ENCODE measurements at regions not wholly inside any gene's neighbourhood (a gene's known extent, or its start where the extent isn't known, plus 50 kb on each side); places are given as distances from the start of the nearest gene placed in this dataset.
"Not testable (repeated sequence)": the region's sequence is repeated elsewhere in the genome, so short reads cannot be mapped to it uniquely, and the experiment has no call there.

DNA sequence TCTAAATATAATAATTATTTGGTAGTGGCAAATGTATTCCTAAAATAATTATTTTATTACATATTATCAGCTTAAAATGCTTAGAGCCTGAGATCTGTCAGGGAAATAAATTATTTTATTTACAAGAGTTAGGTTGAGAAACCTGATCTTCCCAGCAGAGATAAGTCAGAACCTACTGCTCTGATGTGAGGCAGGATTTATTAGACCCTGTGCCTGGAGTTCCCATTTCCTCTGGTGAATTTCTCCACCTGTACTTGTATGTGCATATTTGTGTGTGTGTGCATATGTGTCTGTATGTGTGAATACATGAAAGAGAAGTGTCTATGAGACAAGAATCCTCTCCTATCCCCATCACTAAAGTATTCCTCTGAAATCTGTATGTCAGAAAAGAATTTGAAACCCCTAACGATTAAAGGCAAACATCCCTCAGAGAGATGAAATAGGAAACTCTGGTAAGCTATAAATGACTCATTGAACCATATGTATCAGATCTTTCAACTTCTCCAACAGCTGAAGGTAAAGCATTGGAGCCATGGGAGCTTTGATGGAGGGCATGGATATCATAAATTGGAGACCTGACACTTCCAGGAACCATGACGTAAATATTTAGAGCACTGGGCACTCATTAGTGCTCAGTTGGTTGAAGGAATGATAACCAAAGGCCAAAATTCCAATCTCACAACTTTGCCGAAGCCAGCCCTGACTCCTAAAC is 190.9 kb downstream of the XPNPEP1 start:
- Histone ChIP-seq H3K4ac (ENCODE audit: low read depth, low read length) (no peak overlapping the region), H3K9me3 (ENCODE audit: control insufficient read depth, low read depth, low read length) (no peaks in the 10 kb centered on the region), H2BK20ac (ENCODE audit: low read depth, low read length, poor library complexity, severe bottlenecking) (no peak overlapping the region), H3K14ac (ENCODE audit: insufficient read depth, low read length) (no peak overlapping the region), H2BK5ac (ENCODE audit: insufficient read length, low read length) (no peak overlapping the region), H2AFZ (ENCODE audit: low read length) (no peak overlapping the region), H3T11ph (ENCODE audit: low read length) (no peak overlapping the region), H4K91ac (ENCODE audit: insufficient read length, low read depth, low read length) (no peak overlapping the region), H3K4me2 (ENCODE audit: insufficient read depth, insufficient read length, low read length) (no peak overlapping the region), H2BK15ac (ENCODE audit: low read depth, low read length) (no peak overlapping the region), H4K20me1 (ENCODE audit: control insufficient read depth, insufficient read depth, insufficient read length) (no peaks in the 10 kb centered on the region), H4K5ac (ENCODE audit: insufficient read length, low read depth, low read length) (no peak overlapping the region), H3K23ac (ENCODE audit: insufficient read length, low read depth, low read length) (no peak overlapping the region), H3K18ac (ENCODE audit: insufficient read length, low read depth, low read length) (no peak overlapping the region), H3K56ac (ENCODE audit: insufficient read length, low read depth, low read length) (no peak overlapping the region), H3K4me1 (ENCODE audit: insufficient read depth, low read length) (no peaks in the 10 kb centered on the region), H2AK5ac (ENCODE audit: insufficient read length, low read length) (no peak overlapping the region), H3K79me2 (ENCODE audit: insufficient read depth, low read length) (no peaks in the 10 kb centered on the region), H3K9ac (ENCODE audit: extremely low read depth, insufficient read length, low read length) (no peak overlapping the region), H3K27me3 (ENCODE audit: insufficient read depth, low read length) (no peaks in the 10 kb centered on the region), H2BK12ac (ENCODE audit: insufficient read length, low read depth, low read length) (no peak overlapping the region), H3K79me1 (ENCODE audit: insufficient read depth, low read depth, low read length, poor library complexity, severe bottlenecking) (no peaks in the 10 kb centered on the region), H3K27ac (ENCODE audit: insufficient read length, low read depth, low read length) (no peak overlapping the region), H2BK120ac (ENCODE audit: low read depth, low read length, poor library complexity, severe bottlenecking) (no peak overlapping the region), H3K23me2 (ENCODE audit: insufficient read length, low read depth, low read length, poor library complexity, severe bottlenecking) (no peaks in the 10 kb centered on the region), H4K8ac (replicated peaks; ENCODE audit: insufficient read length, low read depth, low read length) (no peak overlapping the region)
- TF ChIP-seq, protein P1, sequence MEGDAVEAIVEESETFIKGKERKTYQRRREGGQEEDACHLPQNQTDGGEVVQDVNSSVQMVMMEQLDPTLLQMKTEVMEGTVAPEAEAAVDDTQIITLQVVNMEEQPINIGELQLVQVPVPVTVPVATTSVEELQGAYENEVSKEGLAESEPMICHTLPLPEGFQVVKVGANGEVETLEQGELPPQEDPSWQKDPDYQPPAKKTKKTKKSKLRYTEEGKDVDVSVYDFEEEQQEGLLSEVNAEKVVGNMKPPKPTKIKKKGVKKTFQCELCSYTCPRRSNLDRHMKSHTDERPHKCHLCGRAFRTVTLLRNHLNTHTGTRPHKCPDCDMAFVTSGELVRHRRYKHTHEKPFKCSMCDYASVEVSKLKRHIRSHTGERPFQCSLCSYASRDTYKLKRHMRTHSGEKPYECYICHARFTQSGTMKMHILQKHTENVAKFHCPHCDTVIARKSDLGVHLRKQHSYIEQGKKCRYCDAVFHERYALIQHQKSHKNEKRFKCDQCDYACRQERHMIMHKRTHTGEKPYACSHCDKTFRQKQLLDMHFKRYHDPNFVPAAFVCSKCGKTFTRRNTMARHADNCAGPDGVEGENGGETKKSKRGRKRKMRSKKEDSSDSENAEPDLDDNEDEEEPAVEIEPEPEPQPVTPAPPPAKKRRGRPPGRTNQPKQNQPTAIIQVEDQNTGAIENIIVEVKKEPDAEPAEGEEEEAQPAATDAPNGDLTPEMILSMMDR (conservative IDR thresholded peaks at IDR 0.05): no peak
- H3K9me3 Mint-ChIP-seq: no peaks in the 10 kb centered on the region; a peak in 1 of 5 replicates
- H3K4me1 Mint-ChIP-seq: no peaks in the 10 kb centered on the region
- H3K4me3 Mint-ChIP-seq: no peak overlapping the region
- no peak overlapping the region for H3K27ac Mint-ChIP-seq
- no peaks in the 10 kb centered on the region; the same call in 1 of the 2 replicates for H3K27me3 Mint-ChIP-seq (ENCODE audit: low read depth)
- H3K36me3 Mint-ChIP-seq (ENCODE audit: insufficient read depth in 1 of 3, low read depth in 3 of 3): no peaks in the 10 kb centered on the region
- WGBS (ENCODE audit: extremely low coverage, insufficient read length, low lambda C conversion rate): no CpG with 5 or more reads among the region's 3 CpGs
- no peak for DNase-seq

DNA sequence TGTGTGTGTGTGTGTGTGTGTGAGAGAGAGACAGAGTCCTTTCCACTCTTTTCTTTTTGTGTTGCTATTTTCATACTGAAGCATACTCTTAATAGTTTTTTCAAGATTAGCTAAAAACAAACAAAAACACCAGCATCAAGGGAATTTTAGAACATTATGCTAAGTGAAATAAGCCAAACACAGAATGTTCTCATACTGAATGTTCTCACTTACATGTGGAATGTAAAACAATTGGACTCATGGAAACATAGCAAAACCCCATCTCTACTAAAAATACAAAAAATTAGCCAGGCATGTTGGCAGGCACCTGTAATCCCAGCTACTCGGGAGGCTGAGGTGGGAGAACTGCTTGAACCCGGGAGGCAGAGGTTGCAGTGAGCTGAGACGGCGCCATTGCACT is 193.4 kb downstream of the XPNPEP1 start:
- not testable (repeated sequence) for H4K5ac ChIP-seq (ENCODE audit: insufficient read length, low read depth, low read length); H2BK15ac ChIP-seq (ENCODE audit: low read depth, low read length); H3K4me1 ChIP-seq (ENCODE audit: insufficient read depth, low read length); H3K4me3 Mint-ChIP-seq; H3T11ph ChIP-seq (ENCODE audit: low read length); H3K79me2 ChIP-seq (ENCODE audit: insufficient read depth, low read length); H3K27me3 ChIP-seq (ENCODE audit: insufficient read depth, low read length); H3K18ac ChIP-seq (ENCODE audit: insufficient read length, low read depth, low read length); H3K9me3 Mint-ChIP-seq; DNase-seq; H2BK120ac ChIP-seq (ENCODE audit: low read depth, low read length, poor library complexity, severe bottlenecking); H3K4me2 ChIP-seq (ENCODE audit: insufficient read depth, insufficient read length, low read length); H4K8ac ChIP-seq (replicated peaks; ENCODE audit: insufficient read length, low read depth, low read length); H3K23ac ChIP-seq (ENCODE audit: insufficient read length, low read depth, low read length); H4K20me1 ChIP-seq (ENCODE audit: control insufficient read depth, insufficient read depth, insufficient read length); H3K27ac Mint-ChIP-seq; H3K36me3 Mint-ChIP-seq (ENCODE audit: insufficient read depth in 1 of 3, low read depth in 3 of 3); H2BK12ac ChIP-seq (ENCODE audit: insufficient read length, low read depth, low read length); H3K9me3 ChIP-seq (ENCODE audit: control insufficient read depth, low read depth, low read length); H3K27ac ChIP-seq (ENCODE audit: insufficient read length, low read depth, low read length); H3K9ac ChIP-seq (ENCODE audit: extremely low read depth, insufficient read length, low read length); H3K79me1 ChIP-seq (ENCODE audit: insufficient read depth, low read depth, low read length, poor library complexity, severe bottlenecking); H2BK5ac ChIP-seq (ENCODE audit: insufficient read length, low read length); H3K56ac ChIP-seq (ENCODE audit: insufficient read length, low read depth, low read length); H2AFZ ChIP-seq (ENCODE audit: low read length); H3K27me3 Mint-ChIP-seq (ENCODE audit: low read depth); H4K91ac ChIP-seq (ENCODE audit: insufficient read length, low read depth, low read length); H3K14ac ChIP-seq (ENCODE audit: insufficient read depth, low read length); H3K4ac ChIP-seq (ENCODE audit: low read depth, low read length); H3K4me1 Mint-ChIP-seq; H2BK20ac ChIP-seq (ENCODE audit: low read depth, low read length, poor library complexity, severe bottlenecking); H2AK5ac ChIP-seq (ENCODE audit: insufficient read length, low read length); H3K23me2 ChIP-seq (ENCODE audit: insufficient read length, low read depth, low read length, poor library complexity, severe bottlenecking)
- no CpG with 5 or more reads among the region's 4 CpGs for WGBS (ENCODE audit: extremely low coverage, insufficient read length, low lambda C conversion rate)

Data from H9 (cell line).